HepG2 (cell line): ENCODE measurements at regions not wholly inside any gene's neighbourhood (a gene's known extent, or its start where the extent isn't known, plus 50 kb on each side); places are given as distances from the start of the nearest gene placed in this dataset.

ENCODE experiments used
- ATAC-seq: fragments of 200-7000 bp; cut with Tn5 transposase; 3 replicates; pipeline ENCODE4 v1.9.1; 2020; ENCODE audit warnings: mild to moderate bottlenecking, moderate library complexity
- BruUV-seq: library from RNA; stranded (reverse); fragments of 400-500 nt; replicated peaks from 2 replicates; lab custom pipeline; 2021; lab: Mats Ljungman, UMichigan
- CTCF ChIA-PET: fragments of 300-600 bp; formaldehyde crosslinking; extraction: SDS; loops from one replicate; lab custom pipeline; 2021; ENCODE audit warnings: low total read pairs, inconsistent platforms, low intra/inter-chr PET ratio; lab: Yijun Ruan, JAX
- POLR2A ChIA-PET: fragments of 350-600 bp; sonication (Branson Sonifier 250); formaldehyde crosslinking; loops from one replicate; lab custom pipeline; 2020; ENCODE audit warnings: antibody characterized with exemption, inconsistent platforms; lab: Yijun Ruan, JAX
- DNase-seq: peaks from one replicate; pipeline ENCODE4 v3.0.0-alpha.2; 2015; ENCODE audit warnings: low spot score
- FAIRE-seq: peaks from 3 replicates; lab custom pipeline; 2011; peaks lifted over from hg19 to GRCh38; lab: Jason Lieb, UNC
- H2AFZ ChIP-seq: one replicate; pipeline ENCODE4 v1.6.1; 2011; ENCODE audit warnings: low read length, inconsistent platforms
- H3K27ac ChIP-seq: fragments of 300-600 bp; 3 replicates; pipeline ENCODE4 v1.8.0; 2011; ENCODE audit warnings: mixed run types, mild to moderate bottlenecking, mixed read lengths, low read length, inconsistent platforms; ENCODE audit not compliant: insufficient read depth; ENCODE audit errors: extremely low read length
- H3K27me3 ChIP-seq, 2 experiments: fragments of 200-600 bp in 1 of 2; 2 replicates in 1 of 2; 3 replicates in 1 of 2; pipeline versions ENCODE4 v1.6.0 to v1.8.0; 2011; ENCODE audit warnings: low read length in 2 of 2, mild to moderate bottlenecking in 2 of 2, moderate library complexity in 2 of 2, inconsistent platforms in 1 of 2; ENCODE audit not compliant: insufficient read depth in 2 of 2, control insufficient read depth in 1 of 2
- H3K36me3 ChIP-seq, 2 experiments: fragments of 200-600 bp in 1 of 2; replicated peaks in 1 of 2; 2 replicates in 1 of 2; 3 replicates in 1 of 2; pipeline versions ENCODE4 v1.5.1 to v1.8.0; 2011; ENCODE audit warnings: low read length in 2 of 2, inconsistent platforms in 1 of 2; ENCODE audit not compliant: insufficient read depth in 2 of 2, control insufficient read depth in 1 of 2
- H3K4me1 ChIP-seq: 2 replicates; pipeline ENCODE4 v1.5.1; 2012; ENCODE audit warnings: low read length, inconsistent platforms; ENCODE audit not compliant: insufficient read depth
- H3K4me2 ChIP-seq: 2 replicates; pipeline ENCODE4 v1.6.0; 2011; ENCODE audit warnings: low read depth, low read length, inconsistent platforms
- H3K4me3 ChIP-seq, 3 experiments: fragments of 200-600 bp in 1 of 3; sonication (generic), shearing (Covaris generic) in 1 of 3; replicated peaks in 1 of 3; 2 replicates each; pipeline ENCODE4 v1.5.1; 2011 to 2016; ENCODE audit warnings: low read length in 3 of 3, inconsistent platforms in 2 of 3, low read depth in 2 of 3, mild to moderate bottlenecking in 2 of 3, control low read depth in 1 of 3, mixed read lengths in 1 of 3; ENCODE audit not compliant: insufficient read depth in 1 of 3
- H3K79me2 ChIP-seq: one replicate; pipeline ENCODE4 v1.6.1; 2011; ENCODE audit warnings: low read length, inconsistent platforms; ENCODE audit not compliant: insufficient read depth
- H3K9ac ChIP-seq: 2 replicates; pipeline ENCODE4 v1.6.0; 2011; ENCODE audit warnings: mild to moderate bottlenecking, low read depth, low read length, inconsistent platforms; ENCODE audit not compliant: insufficient read depth
- H3K9me3 ChIP-seq: 2 replicates; pipeline ENCODE4 v1.5.1; 2012; ENCODE audit warnings: mild to moderate bottlenecking, low read length
- H4K20me1 ChIP-seq: 2 replicates; pipeline ENCODE4 v1.6.0; 2011; ENCODE audit warnings: inconsistent platforms, mild to moderate bottlenecking, low read length, moderate library complexity; ENCODE audit not compliant: insufficient read depth
- BCL6 ChIP-seq: IDR thresholded peaks from 2 replicates; pipeline ENCODE4 v1.6.1; 2016; ENCODE audit warnings: missing genetic modification reagents, missing compliant biosample characterization
- ETV5 ChIP-seq: IDR thresholded peaks from 2 replicates; pipeline ENCODE4 v1.6.1; 2018; ENCODE audit warnings: missing biosample characterization, missing genetic modification reagents, inconsistent platforms, borderline replicate concordance
- KDM5A ChIP-seq: fragments of 200-600 bp; sonication (generic); IDR thresholded peaks from 2 replicates; pipeline ENCODE4 v1.7.0; 2018; ENCODE audit warnings: antibody characterized with exemption, mild to moderate bottlenecking, low read length, borderline replicate concordance
- MAF1 ChIP-seq: sonication (generic); formaldehyde crosslinking; IDR thresholded peaks from 2 replicates; pipeline ENCODE4 v1.5.0; 2020; ENCODE audit warnings: missing genetic modification reagents, borderline replicate concordance
- SMAD3 ChIP-seq: sonication (generic); formaldehyde crosslinking; IDR thresholded peaks from 2 replicates; pipeline ENCODE4 v1.4.0; 2020; ENCODE audit warnings: missing genetic modification reagents
- SP140L ChIP-seq: sonication (generic); formaldehyde crosslinking; IDR thresholded peaks from 2 replicates; pipeline ENCODE4 v1.4.0; 2020; ENCODE audit warnings: missing genetic modification reagents, borderline replicate concordance
- ZNF337 ChIP-seq: sonication (generic); formaldehyde crosslinking; IDR thresholded peaks from 2 replicates; pipeline ENCODE4 v1.5.1; 2020; ENCODE audit warnings: missing genetic modification reagents, low read depth, mild to moderate bottlenecking, borderline replicate concordance
- ZNF496 ChIP-seq: sonication (generic); formaldehyde crosslinking; IDR thresholded peaks from 2 replicates; pipeline ENCODE4 v1.8.1; 2023; ENCODE audit warnings: mild to moderate bottlenecking, moderate library complexity, missing genetic modification reagents; ENCODE audit not compliant: insufficient replicate concordance
- ZNF543 ChIP-seq: sonication (generic); formaldehyde crosslinking; IDR thresholded peaks from 2 replicates; pipeline ENCODE4 v1.4.0; 2020; ENCODE audit warnings: mild to moderate bottlenecking, missing genetic modification reagents
- ZNF547 ChIP-seq: sonication (generic); formaldehyde crosslinking; IDR thresholded peaks from 2 replicates; pipeline ENCODE4 v1.5.1; 2020; ENCODE audit warnings: mild to moderate bottlenecking, missing genetic modification reagents
- ZNF646 ChIP-seq: sonication (generic); formaldehyde crosslinking; IDR thresholded peaks from 2 replicates; pipeline ENCODE4 v1.9.0; 2021; ENCODE audit warnings: mild to moderate bottlenecking, missing genetic modification reagents
- ZNF737 ChIP-seq: sonication (generic); formaldehyde crosslinking; IDR thresholded peaks from 2 replicates; pipeline ENCODE4 v1.5.0; 2020; ENCODE audit warnings: missing genetic modification reagents, mild to moderate bottlenecking, borderline replicate concordance
- WGBS: methylation state at CpG from one replicate; pipeline ENCODE4 v1.1.6; 2017; ENCODE audit warnings: low lambda C conversion rate; 5-methylcytosine and 5-hydroxymethylcytosine counted together
- in situ Hi-C: cut with HindIII; loops from 2 replicates; pipeline ENCODE4 v1.10.0; 2017; ENCODE audit warnings: low pct_unique_long_range_greater_than_20kb; ENCODE audit not compliant: extremely low pct_ligation_motif_present
- intact Hi-C: fragments of 100-400 bp; cut with micrococcal nuclease; formaldehyde crosslinking; loops from one replicate; pipeline ENCODE4 v1.10.0; 2022; ENCODE audit not compliant: unreplicated experiment

- TF ChIP-seq ZNF547 (CRISPR knock-in tag) (no peak), BCL6 (CRISPR knock-in tag) (no peak), MAF1 (no peak)
Measured at GRCh38 chr3:189512821-189513220, 118.4 kb upstream of the TP63 start (continued).

GRCh38 chr3:189513281-189514117 lies 117.7 kb upstream of the TP63 start:
- in situ Hi-C loops, result no loop called here
- CTCF ChIA-PET, result no interaction called here
- POLR2A ChIA-PET, result no interaction called here
- Histone ChIP-seq H3K4me3 (no peak overlapping the region), H3K79me2 (no peaks in the 10 kb centered on the region), H3K4me2 (no peak overlapping the region), H3K27me3 (no peaks in the 10 kb centered on the region), H3K27ac (no peak overlapping the region)
- ATAC-seq (no peak), DNase-seq (no peak)
- no TSS peak for BruUV-seq
- WGBS, result 30% methylated on average over 9 of the region's 9 CpGs
- no peak for TF ChIP-seq SMAD3 (CRISPR knock-in tag)
- TF ChIP-seq ZNF337 (CRISPR knock-in tag), result no peak
- TF ChIP-seq ZNF543 (CRISPR knock-in tag), result no peak
- TF ChIP-seq ZNF496 (CRISPR knock-in tag), result no peak
- no peak for TF ChIP-seq ZNF646
- TF ChIP-seq ETV5 (CRISPR knock-in tag), result no peak
- TF ChIP-seq ZNF737 (CRISPR knock-in tag), result no peak
- no peak for TF ChIP-seq KDM5A
- no peak for TF ChIP-seq SP140L (CRISPR knock-in tag)
- TF ChIP-seq, all 625 proteins: peak for 0
- Histone ChIP-seq H3K4me1 (no peaks in the 10 kb centered on the region), H2AFZ (no peak overlapping the region), H3K9ac (no peak overlapping the region), H3K36me3 (no peaks in the 10 kb centered on the region), H4K20me1 (no peaks in the 10 kb centered on the region), H3K9me3 (peaks cover 15% of the 10 kb centered on the region)
- FAIRE-seq, result no peak
- intact Hi-C loops, result no loop called here
